ENCODE measurements at regions not wholly inside any gene's neighbourhood (a gene's known extent, or its start where the extent isn't known, plus 50 kb on each side); places are given as distances from the start of the nearest gene placed in this dataset.

DNA sequence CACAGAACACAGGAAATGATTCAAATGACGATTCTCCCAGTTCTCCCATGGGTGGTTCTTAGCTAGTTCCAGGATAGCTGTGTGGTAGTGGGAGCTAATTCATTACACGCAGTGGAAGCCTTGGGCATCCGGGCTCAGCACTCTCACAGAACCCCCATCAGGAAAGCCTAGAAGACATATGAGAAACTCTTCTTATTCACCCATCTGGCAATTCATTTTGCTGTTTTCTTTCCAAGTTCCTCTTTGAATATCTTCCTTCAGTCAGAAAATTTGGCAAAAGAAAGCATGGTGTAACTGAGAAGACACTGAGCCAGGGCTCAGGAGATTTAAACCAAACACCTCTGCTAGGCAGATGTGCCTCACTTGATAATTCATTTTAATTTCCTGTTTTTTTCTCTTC, 85.2 kb upstream of the FN1 start:
- Histone ChIP-seq H3K56ac (replicated peaks; ENCODE audit: insufficient read length, low read depth, low read length) (no peak overlapping the region), H2BK120ac (replicated peaks; ENCODE audit: low read depth, low read length) (no peak overlapping the region), H3K9ac (replicated peaks in 1 of 4; ENCODE audit: extremely low read depth in 1 of 4, low read depth in 3 of 4, low read length in 3 of 4) (no peak overlapping the region), H4K20me1 (replicated peaks in 1 of 2; ENCODE audit: control insufficient read depth in 1 of 2, insufficient read depth in 2 of 2, low read length in 2 of 2) (no peaks in the 10 kb centered on the region), H3K27me3 (replicated peaks in 1 of 4; ENCODE audit: control insufficient read depth in 3 of 4, extremely low read depth in 1 of 4, insufficient read depth in 3 of 4, low read length in 3 of 4) (no peaks in the 10 kb centered on the region), H2BK15ac (ENCODE audit: low read length) (no peak overlapping the region), H3K4me2 (ENCODE audit: insufficient read depth in 1 of 2, low read depth in 2 of 2, low read length in 2 of 2) (no peak overlapping the region), H2AK5ac (ENCODE audit: low read depth, low read length) (no peak overlapping the region), H3K4me1 (replicated peaks in 1 of 4; ENCODE audit: control insufficient read depth in 3 of 4, insufficient read depth in 4 of 4, low read length in 3 of 4) (no peaks in the 10 kb centered on the region), H3K14ac (ENCODE audit: insufficient read length) (no peak overlapping the region), H4K8ac (ENCODE audit: extremely low read depth, insufficient read depth, low read length) (no peak overlapping the region), H3K79me2 (ENCODE audit: control insufficient read depth in 1 of 2, insufficient read depth in 2 of 2, low read length in 2 of 2) (no peaks in the 10 kb centered on the region), H3K36me3 (ENCODE audit: control insufficient read depth in 2 of 4, insufficient read depth in 4 of 4, low read length in 3 of 4) (no peaks in the 10 kb centered on the region), H2BK20ac (ENCODE audit: low read length) (no peak overlapping the region), H3K23me2 (ENCODE audit: low read depth, low read length) (no peaks in the 10 kb centered on the region), H2BK5ac (ENCODE audit: low read depth, low read length) (no peak overlapping the region), H3K18ac (ENCODE audit: extremely low read depth, low read length) (no peak overlapping the region), H2AFZ (ENCODE audit: low read length) (no peak overlapping the region), H2BK12ac (ENCODE audit: low read depth, low read length) (no peak overlapping the region), H3K27ac (ENCODE audit: low read depth, low read length) (no peak overlapping the region), H3K23ac (ENCODE audit: insufficient read length) (no peak overlapping the region), H4K5ac (ENCODE audit: insufficient read length, low read depth, low read length) (no peak overlapping the region), H4K91ac (replicated peaks; ENCODE audit: insufficient read length, low read length) (no peak overlapping the region), H3K4me3 (ENCODE audit: extremely low read depth in 1 of 4, insufficient read depth in 2 of 4, low read depth in 3 of 4, low read length in 4 of 4) (no peak overlapping the region), H3K9me3 (ENCODE audit: insufficient read depth in 2 of 2, low read depth in 1 of 2, low read length in 1 of 2) (no peaks in the 10 kb centered on the region), H3K79me1 (ENCODE audit: low read depth, low read length) (no peaks in the 10 kb centered on the region), H3K4ac (replicated peaks; ENCODE audit: insufficient read length, low read depth, low read length) (no peak overlapping the region)
- ChIA-PET POLR2A (ENCODE audit: partially characterized antibody) (no interaction called here), CTCF (ENCODE audit: partially characterized antibody) (interaction anchor here (1.2 to 1.4 kb wide), 2 partner anchors 228 to 351 kb away, joined by 3 read pairs; no protein-coding TSS in a partner anchor)
- no peak for FAIRE-seq
- WGBS, 2 experiments (ENCODE audit: extremely low coverage in 1 of 2, insufficient coverage in 1 of 2, insufficient read length in 1 of 2, insufficient replicate concordance in 2 of 2, low coverage in 1 of 2, low lambda C conversion rate in 2 of 2, missing lambda C conversion rate in 1 of 2): 98% methylated on average over 3 of the region's 3 CpGs; no CpG with 5 or more reads in 1 of the 2 experiments
- no peak for DNase-seq (ENCODE audit: low read depth in 1 of 2, low spot score in 2 of 2)
- no peak for TF ChIP-seq CHD2 (IDR thresholded peaks at IDR 0.05; ENCODE audit: low read length)
- no peak for TF ChIP-seq TAF7 (optimal IDR thresholded peaks at IDR 0.05; ENCODE audit: borderline replicate concordance, low read depth, low read length)
- TF ChIP-seq CHD1 (IDR thresholded peaks at IDR 0.05; ENCODE audit: low read depth, low read length): no peak
- no peak for TF ChIP-seq JUN (IDR thresholded peaks at IDR 0.05; ENCODE audit: low read depth, low read length)
- TF ChIP-seq SP2 (IDR thresholded peaks at IDR 0.05; ENCODE audit: low read length): no peak
- no peak for TF ChIP-seq ZNF274 (IDR thresholded peaks at IDR 0.05; ENCODE audit: borderline replicate concordance, extremely low read depth, low read length)
- TF ChIP-seq KDM4A (IDR thresholded peaks at IDR 0.05; ENCODE audit: low read depth, low read length, severe bottlenecking): no peak
- no peak for TF ChIP-seq CBX8 (IDR thresholded peaks at IDR 0.05; ENCODE audit: borderline replicate concordance, low read depth, low read length)
- TF ChIP-seq TEAD4 (IDR thresholded peaks at IDR 0.05; ENCODE audit: low read depth, low read length): no peak
- TF ChIP-seq SAP30 (IDR thresholded peaks at IDR 0.05; ENCODE audit: insufficient read depth, insufficient replicate concordance, low read length): no peak
- no peak for TF ChIP-seq RBBP5 (IDR thresholded peaks at IDR 0.05; ENCODE audit: borderline replicate concordance, low read depth, low read length)
- TF ChIP-seq, protein P1, sequence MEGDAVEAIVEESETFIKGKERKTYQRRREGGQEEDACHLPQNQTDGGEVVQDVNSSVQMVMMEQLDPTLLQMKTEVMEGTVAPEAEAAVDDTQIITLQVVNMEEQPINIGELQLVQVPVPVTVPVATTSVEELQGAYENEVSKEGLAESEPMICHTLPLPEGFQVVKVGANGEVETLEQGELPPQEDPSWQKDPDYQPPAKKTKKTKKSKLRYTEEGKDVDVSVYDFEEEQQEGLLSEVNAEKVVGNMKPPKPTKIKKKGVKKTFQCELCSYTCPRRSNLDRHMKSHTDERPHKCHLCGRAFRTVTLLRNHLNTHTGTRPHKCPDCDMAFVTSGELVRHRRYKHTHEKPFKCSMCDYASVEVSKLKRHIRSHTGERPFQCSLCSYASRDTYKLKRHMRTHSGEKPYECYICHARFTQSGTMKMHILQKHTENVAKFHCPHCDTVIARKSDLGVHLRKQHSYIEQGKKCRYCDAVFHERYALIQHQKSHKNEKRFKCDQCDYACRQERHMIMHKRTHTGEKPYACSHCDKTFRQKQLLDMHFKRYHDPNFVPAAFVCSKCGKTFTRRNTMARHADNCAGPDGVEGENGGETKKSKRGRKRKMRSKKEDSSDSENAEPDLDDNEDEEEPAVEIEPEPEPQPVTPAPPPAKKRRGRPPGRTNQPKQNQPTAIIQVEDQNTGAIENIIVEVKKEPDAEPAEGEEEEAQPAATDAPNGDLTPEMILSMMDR (IDR thresholded peaks at IDR 0.05; ENCODE audit: control extremely low read depth in 1 of 3, insufficient read depth in 1 of 3, low read depth in 1 of 3, low read length in 3 of 3): no peak

Measured in H1 (cell line).